AG04450 (cell line): ENCODE measurements at regions not wholly inside any gene's neighbourhood (a gene's known extent, or its start where the extent isn't known, plus 50 kb on each side); places are given as distances from the start of the nearest gene placed in this dataset.

Source experiments
- CTCF ChIA-PET: fragments of 300-600, 350-600 bp; formaldehyde crosslinking; extraction: SDS; loops from one replicate; lab custom pipeline; 2022; ENCODE audit warnings: antibody characterized with exemption, inconsistent platforms; lab: Charles Lee
- POLR2A ChIA-PET: fragments of 350-600 bp; formaldehyde crosslinking; extraction: SDS; loops from one replicate; lab custom pipeline; 2021; ENCODE audit warnings: antibody characterized with exemption, inconsistent platforms; lab: Yijun Ruan, JAX
- DNase-seq: peaks from one replicate; pipeline ENCODE4 v3.0.0-alpha.2; 2011; ENCODE audit warnings: low read depth, low spot score
- H3K27ac ChIP-seq: one replicate; pipeline ENCODE4 v1.5.1; 2012; ENCODE audit warnings: low read depth, low read length, control low read depth
- H3K27me3 ChIP-seq: one replicate; pipeline ENCODE4 v1.6.0; 2012; ENCODE audit warnings: low read length; ENCODE audit not compliant: control insufficient read depth, insufficient read depth
- H3K4me3 ChIP-seq: 2 replicates; pipeline ENCODE4 v1.5.1; 2011; ENCODE audit warnings: mild to moderate bottlenecking, low read depth, low read length, control low read depth
- H3K9me3 ChIP-seq: 2 replicates; pipeline ENCODE4 v1.5.1; 2012; ENCODE audit warnings: low read length; ENCODE audit not compliant: control insufficient read depth, insufficient read depth
- TF ChIP-seq, protein P1 (sequence below): IDR thresholded peaks from 2 replicates; pipeline ENCODE4 v1.5.1; 2011; ENCODE audit warnings: low read depth, low read length, control low read depth, inconsistent platforms

DNA sequence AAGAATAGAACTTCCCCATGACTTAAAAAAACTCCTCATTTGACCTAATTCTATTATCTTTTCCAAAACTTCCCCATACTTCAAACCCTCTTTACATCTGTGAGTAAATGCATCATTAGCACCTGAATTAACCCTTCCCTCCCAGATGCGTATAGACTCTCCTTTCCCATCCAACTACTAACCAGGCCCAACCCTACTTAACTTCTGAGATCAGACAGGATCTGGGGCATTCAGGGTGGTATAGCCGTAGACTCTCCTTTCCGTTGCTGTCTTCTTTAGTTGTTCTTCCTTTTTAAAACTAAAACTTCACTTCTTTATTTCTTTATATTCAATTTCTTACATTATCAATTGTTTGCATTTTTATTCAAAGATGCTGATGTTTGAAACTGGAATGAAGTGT is 165.2 kb downstream of the SLCO4C1 start:
- no peaks in the 10 kb centered on the region for H3K27me3 ChIP-seq

DNA sequence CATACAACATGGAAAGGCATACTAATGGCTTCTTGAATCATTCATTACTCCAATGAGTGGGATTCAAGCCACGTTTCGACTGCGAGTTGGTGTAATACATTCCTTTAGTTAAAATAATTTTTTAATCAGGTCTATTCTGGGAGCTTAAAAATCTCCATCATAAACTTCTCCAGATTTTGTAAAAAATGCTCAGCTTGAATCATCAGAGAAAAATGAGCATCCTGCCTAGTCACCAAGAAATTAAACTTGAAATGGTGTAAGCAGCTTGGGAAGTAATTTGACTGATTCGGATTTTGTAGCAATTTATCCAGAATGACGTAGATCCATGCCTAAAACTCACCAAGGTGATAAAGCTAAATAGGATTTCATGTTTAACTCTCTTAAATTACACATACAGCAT is 165.7 kb downstream of the SLCO4C1 start:
- CTCF ChIA-PET, result no interaction called here
- H3K27ac ChIP-seq, result no peak overlapping the region
- POLR2A ChIA-PET, result no interaction called here
- peaks cover 2% of the 10 kb centered on the region; the same call in 1 of the 2 replicates for H3K9me3 ChIP-seq
- H3K27me3 ChIP-seq, result no peaks in the 10 kb centered on the region
- no peak overlapping the region for H3K4me3 ChIP-seq
- DNase-seq, result no peak
- TF ChIP-seq, protein P1, sequence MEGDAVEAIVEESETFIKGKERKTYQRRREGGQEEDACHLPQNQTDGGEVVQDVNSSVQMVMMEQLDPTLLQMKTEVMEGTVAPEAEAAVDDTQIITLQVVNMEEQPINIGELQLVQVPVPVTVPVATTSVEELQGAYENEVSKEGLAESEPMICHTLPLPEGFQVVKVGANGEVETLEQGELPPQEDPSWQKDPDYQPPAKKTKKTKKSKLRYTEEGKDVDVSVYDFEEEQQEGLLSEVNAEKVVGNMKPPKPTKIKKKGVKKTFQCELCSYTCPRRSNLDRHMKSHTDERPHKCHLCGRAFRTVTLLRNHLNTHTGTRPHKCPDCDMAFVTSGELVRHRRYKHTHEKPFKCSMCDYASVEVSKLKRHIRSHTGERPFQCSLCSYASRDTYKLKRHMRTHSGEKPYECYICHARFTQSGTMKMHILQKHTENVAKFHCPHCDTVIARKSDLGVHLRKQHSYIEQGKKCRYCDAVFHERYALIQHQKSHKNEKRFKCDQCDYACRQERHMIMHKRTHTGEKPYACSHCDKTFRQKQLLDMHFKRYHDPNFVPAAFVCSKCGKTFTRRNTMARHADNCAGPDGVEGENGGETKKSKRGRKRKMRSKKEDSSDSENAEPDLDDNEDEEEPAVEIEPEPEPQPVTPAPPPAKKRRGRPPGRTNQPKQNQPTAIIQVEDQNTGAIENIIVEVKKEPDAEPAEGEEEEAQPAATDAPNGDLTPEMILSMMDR, result no peak

More for the DNA sequence above, 165.2 kb downstream of the SLCO4C1 start:
- Histone ChIP-seq H3K4me3 (no peak overlapping the region), H3K27ac (no peak overlapping the region), H3K9me3 (peaks cover 2% of the 10 kb centered on the region; the same call in 1 of the 2 replicates)
- CTCF ChIA-PET, result no interaction called here
- no peak for DNase-seq
- POLR2A ChIA-PET, result no interaction called here
- TF ChIP-seq, protein P1, result no peak

GRCh38 chr5:102119252-102119651 is 176.8 kb downstream of the SLCO4C1 start:
- ChIA-PET POLR2A (no interaction called here), CTCF (no interaction called here)
- H3K9me3 ChIP-seq, result peaks cover 5% of the 10 kb centered on the region
- no peak overlapping the region for H3K4me3 ChIP-seq
- H3K27me3 ChIP-seq, result no peaks in the 10 kb centered on the region
- no peak for DNase-seq
- H3K27ac ChIP-seq, result no peak overlapping the region
- TF ChIP-seq, protein P1, result no peak

DNA sequence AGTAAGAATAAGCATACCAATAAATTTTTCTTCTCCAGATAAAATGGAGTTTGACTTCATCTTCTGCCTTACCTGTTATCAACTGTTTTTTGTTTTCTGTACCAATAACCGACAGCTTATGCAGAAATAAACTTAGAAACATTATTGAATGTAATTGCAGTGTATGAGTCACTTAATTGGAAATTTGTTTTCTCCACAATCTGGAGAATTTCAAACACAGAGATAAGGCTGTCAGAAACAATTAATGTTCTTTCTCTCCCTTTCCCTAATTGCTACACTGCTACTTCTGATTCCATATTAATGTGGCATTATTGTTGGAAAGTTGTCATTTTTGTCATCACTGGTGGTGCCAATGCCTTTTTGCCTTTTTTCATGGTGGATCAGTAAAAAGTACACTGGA is 180.3 kb downstream of the SLCO4C1 start:
- no peak overlapping the region for H3K27ac ChIP-seq
- TF ChIP-seq, protein P1, result no peak
- no peak for DNase-seq
- H3K9me3 ChIP-seq, result peaks cover 5% of the 10 kb centered on the region
- no peaks in the 10 kb centered on the region for H3K27me3 ChIP-seq
- H3K4me3 ChIP-seq, result no peak overlapping the region
- ChIA-PET POLR2A (no interaction called here), CTCF (no interaction called here)

DNA sequence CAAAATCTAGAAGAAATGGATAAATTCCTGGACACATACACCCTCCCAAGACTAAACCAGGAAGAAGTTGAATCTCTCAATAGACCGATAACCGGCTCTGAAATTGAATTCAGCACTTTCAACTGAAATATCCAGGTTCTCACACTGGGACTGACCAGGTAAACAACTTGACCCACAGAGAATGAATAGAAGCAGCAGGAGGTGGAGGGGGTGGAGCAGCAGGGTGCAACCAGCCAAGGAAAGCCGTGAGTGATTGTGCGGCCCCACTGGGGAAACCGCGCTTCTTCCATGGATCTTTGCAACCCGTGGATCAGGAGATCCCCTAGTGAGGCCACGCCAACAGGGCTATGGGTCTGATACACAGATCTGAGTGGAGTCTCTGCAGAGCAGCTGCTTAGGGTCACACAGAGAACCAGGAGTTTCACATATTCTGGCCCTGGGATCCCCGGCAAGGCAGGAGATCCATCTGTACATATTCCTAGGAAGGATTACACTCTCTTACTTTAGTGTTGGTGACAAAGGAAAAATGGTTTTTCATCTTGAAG is 181.5 kb downstream of the SLCO4C1 start:
- H3K27me3 ChIP-seq, result no peaks in the 10 kb centered on the region
- CTCF ChIA-PET, result no interaction called here
- H3K27ac ChIP-seq, result no peak overlapping the region
- peaks cover 5% of the 10 kb centered on the region for H3K9me3 ChIP-seq
- TF ChIP-seq, protein P1, result no peak
- H3K4me3 ChIP-seq, result no peak overlapping the region
- DNase-seq, result no peak
- POLR2A ChIA-PET, result no interaction called here
